ENCODE measurements at regions not wholly inside any gene's neighbourhood (a gene's known extent, or its start where the extent isn't known, plus 50 kb on each side); places are given as distances from the start of the nearest gene placed in this dataset.

DNA sequence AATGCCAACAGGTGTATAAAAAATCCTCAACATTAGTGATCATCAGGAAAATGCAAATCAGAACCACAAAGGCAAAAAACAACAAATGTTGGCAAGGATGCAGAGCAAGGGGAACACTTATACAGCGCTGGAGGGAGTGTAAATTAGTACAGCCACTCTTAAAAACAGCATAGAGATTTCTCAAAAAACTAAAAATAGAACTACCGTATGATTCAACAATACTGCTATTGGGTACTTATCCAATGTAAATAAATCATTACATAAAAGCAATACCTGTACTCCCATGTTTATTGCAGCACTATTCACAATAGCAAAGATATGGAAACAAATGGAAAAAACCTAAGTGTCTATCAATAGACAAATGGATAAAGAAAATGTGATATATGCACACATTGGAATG lies 171.3 kb downstream of the SLC7A11 start:
- TF ChIP-seq GATA2 (IDR thresholded peaks at IDR 0.05; ENCODE audit: insufficient read depth, insufficient read length, low read depth, low read length), result no peak
- TF ChIP-seq, protein P1, sequence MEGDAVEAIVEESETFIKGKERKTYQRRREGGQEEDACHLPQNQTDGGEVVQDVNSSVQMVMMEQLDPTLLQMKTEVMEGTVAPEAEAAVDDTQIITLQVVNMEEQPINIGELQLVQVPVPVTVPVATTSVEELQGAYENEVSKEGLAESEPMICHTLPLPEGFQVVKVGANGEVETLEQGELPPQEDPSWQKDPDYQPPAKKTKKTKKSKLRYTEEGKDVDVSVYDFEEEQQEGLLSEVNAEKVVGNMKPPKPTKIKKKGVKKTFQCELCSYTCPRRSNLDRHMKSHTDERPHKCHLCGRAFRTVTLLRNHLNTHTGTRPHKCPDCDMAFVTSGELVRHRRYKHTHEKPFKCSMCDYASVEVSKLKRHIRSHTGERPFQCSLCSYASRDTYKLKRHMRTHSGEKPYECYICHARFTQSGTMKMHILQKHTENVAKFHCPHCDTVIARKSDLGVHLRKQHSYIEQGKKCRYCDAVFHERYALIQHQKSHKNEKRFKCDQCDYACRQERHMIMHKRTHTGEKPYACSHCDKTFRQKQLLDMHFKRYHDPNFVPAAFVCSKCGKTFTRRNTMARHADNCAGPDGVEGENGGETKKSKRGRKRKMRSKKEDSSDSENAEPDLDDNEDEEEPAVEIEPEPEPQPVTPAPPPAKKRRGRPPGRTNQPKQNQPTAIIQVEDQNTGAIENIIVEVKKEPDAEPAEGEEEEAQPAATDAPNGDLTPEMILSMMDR (IDR thresholded peaks at IDR 0.05; ENCODE audit: extremely low read depth in 1 of 2, insufficient read depth in 1 of 2, low read depth in 1 of 2, low read length in 2 of 2), result no peak

All from endothelial cell of umbilical vein (primary cell).